Spinal cord (tissue), 9 donors: ENCODE measurements at regions not wholly inside any gene's neighbourhood (a gene's known extent, or its start where the extent isn't known, plus 50 kb on each side); places are given as distances from the start of the nearest gene placed in this dataset.
A peak's percentile ranks its signal among the peaks of the same experiment; 100 is the strongest.

Source experiments
- DNase-seq, 6 donors: peaks; one replicate each; pipeline versions ENCODE4 v3.0.0 to v3.0.0-alpha.2; 2013 to 2015; ENCODE audit warnings: low spot score in 6 of 6, low read depth in 4 of 6
- H3K27ac ChIP-seq: one replicate; pipeline ENCODE4 v1.5.1; 2013; ENCODE audit warnings: low read depth, low read length, control low read depth
- H3K27me3 ChIP-seq: one replicate; pipeline ENCODE4 v1.6.1; 2013; ENCODE audit warnings: low read length; ENCODE audit not compliant: control insufficient read depth, insufficient read depth
- H3K36me3 ChIP-seq: one replicate; pipeline ENCODE4 v1.6.1; 2013; ENCODE audit warnings: low read length; ENCODE audit not compliant: control insufficient read depth, insufficient read depth
- H3K4me1 ChIP-seq: one replicate; pipeline ENCODE4 v1.6.1; 2013; ENCODE audit warnings: low read length; ENCODE audit not compliant: control insufficient read depth, insufficient read depth
- H3K4me3 ChIP-seq: one replicate; pipeline ENCODE4 v1.5.1; 2013; ENCODE audit warnings: low read depth, low read length, control low read depth
- H3K9me3 ChIP-seq: one replicate; pipeline ENCODE4 v1.6.1; 2013; ENCODE audit warnings: low read length; ENCODE audit not compliant: control insufficient read depth, insufficient read depth
- WGBS: methylation state at CpG from one replicate; pipeline ENCODE4 v1.1.5; 2013; ENCODE audit warnings: missing lambda C conversion rate; ENCODE audit not compliant: insufficient coverage; 5-methylcytosine and 5-hydroxymethylcytosine counted together
- donor health status: healthy.

DNA sequence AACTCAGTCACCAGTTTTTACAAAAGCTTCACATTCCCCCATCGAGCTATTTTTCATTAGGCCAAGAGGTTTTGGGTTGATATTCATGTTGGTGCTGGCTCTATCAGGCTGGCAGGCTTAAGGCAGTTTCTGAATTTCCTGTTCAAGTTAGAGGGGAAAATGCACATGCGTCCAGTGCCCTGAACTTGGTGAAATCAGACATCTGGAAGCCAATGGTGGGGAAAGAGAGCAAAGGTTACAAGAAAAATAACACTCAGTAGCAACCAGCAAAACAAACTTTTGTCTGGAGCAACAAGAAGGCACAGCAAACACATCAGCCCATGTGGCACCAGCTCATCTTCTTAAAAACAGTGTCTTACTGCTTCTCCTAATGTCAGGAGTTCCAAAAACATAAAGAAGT lies 155.6 kb upstream of the TSC22D2 start:
- Histone ChIP-seq H3K27ac (no peak overlapping the region), H3K27me3 (no peaks in the 10 kb centered on the region), H3K36me3 (no peaks in the 10 kb centered on the region), H3K4me3 (no peak overlapping the region), H3K9me3 (no peaks in the 10 kb centered on the region), H3K4me1 (peaks cover 10% of the 10 kb centered on the region)
- no CpG with 5 or more reads among the region's 2 CpGs for whole genome bisulfite sequencing
- DNase-seq, result no peak

DNA sequence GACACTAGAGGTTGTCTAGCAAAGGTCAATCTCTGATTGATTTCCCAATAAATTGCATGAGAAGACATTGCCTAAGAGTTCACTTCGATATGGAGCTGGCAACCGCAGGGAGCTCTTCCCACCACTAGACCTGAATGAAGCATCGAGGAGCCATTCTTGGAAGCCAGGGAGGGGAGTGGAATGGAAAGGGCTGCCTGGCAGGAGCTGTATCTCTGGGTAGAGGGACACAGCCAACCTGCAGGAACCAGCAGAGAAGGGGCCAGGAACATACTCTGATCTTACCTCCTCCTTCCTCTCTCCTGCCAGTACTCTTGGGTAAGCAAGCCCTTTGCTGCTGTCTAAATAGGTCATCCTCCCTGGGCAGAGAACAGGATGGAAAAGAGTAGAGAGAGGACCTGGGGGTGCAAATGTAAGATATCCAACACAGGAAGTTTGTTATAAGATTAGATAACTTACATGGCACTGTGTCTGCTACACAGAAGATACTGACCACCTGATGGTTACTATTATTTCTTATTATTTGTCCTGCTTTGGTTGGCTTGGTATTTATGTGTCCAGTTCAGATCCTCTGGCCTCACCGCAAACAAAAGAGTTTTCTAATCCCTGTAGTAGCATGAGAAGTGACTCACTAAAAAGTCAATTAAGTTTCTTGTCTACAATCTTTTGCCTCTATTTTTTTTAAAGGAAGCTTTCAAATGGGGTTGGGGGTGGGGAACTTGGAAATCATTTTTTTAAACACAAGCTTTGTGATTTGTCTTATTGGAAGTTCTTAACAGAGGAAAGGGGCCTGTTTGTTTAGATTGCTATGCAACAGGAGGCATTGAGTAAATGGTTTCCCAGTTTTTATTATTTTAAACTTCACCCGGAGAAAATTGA lies 156.7 kb upstream of the TSC22D2 start:
- Histone ChIP-seq H3K9me3 (no peaks in the 10 kb centered on the region), H3K27me3 (no peaks in the 10 kb centered on the region), H3K4me1 (peaks cover 10% of the 10 kb centered on the region), H3K27ac (no peak overlapping the region), H3K4me3 (no peak overlapping the region), H3K36me3 (no peaks in the 10 kb centered on the region)
- WGBS, result no CpG with 5 or more reads among the region's 5 CpGs
- no peak for DNase-seq

DNA sequence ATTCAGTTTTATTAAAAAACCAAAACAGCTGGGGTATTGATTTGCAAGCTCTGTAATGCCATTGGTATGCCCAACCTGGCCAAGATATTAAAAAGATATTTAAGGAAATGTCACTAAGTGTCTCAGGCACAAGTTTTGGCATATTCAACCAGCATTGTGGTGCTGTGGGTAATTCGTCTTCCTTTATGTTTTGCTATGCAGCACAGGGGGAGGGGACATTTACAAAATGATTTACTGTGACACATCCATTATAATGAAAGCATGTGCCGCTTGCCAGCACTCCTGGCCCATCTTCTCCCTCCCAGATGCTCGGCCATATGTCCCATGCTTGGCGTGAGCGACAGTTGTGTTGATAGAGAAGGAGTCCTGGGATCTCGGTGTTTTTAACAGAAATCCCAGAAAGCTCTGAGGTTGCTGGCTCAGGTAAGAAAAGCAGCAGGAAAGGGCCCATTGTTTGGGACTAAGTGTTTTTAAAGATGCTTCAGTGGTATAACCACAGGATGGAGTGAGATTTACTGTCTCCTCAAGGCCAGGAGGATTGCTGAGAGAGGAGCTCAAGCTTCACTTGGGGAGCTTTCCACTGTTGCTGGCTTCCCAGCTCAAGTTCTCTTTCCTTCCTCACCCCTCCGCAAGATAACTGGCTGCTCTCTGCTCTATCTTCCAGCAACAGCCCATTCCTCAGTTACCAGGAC lies 158.2 kb upstream of the TSC22D2 start:
- Histone ChIP-seq H3K27me3 (no peaks in the 10 kb centered on the region), H3K27ac (no peak overlapping the region), H3K4me3 (no peak overlapping the region), H3K36me3 (no peaks in the 10 kb centered on the region), H3K4me1 (peaks cover 10% of the 10 kb centered on the region), H3K9me3 (no peaks in the 10 kb centered on the region)
- WGBS, result 65% methylated on average over 4 of the region's 7 CpGs
- DNase-seq, result peak in 2 of 6 donors; percentile 71 to 87

DNA sequence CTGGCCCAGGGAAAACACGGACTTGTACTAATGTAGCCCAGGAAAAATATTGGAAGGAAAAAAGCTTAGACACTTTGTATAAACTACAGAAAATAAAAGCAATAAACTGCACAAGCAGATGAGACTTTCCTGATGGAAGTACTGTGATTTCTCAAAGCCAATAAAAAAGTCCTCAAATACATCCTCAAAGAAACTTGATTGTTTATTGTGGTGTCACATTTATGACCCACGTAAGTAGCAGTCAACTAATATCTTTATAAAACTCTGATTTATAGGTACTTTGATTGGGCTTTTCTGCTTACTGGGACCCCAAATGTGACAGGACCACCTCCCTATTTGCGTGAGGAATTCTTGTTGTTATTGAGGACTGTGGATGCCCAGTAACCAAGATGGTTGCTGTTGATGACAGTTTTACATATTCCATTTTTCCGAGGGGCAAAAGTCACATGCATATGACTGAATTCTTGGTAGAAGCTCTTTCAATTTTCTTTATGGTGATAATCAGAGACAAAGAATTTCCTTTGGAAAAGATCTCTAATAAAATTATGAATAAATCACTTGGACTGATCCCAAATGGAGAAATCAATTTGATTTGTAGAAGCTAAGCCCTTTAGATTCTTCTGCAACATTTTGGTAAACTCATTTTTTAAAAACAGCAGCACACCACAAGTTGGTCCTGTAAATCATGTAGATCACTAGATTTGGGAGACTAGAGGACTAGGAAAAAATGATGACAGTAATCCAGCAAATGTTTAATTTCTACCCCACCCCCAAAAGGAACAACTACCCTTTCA lies 159.0 kb upstream of the TSC22D2 start:
- H3K27ac ChIP-seq, result peak overlapping the region; percentile 48
- no peaks in the 10 kb centered on the region for H3K9me3 ChIP-seq
- H3K4me1 ChIP-seq, result peaks cover 10% of the 10 kb centered on the region
- H3K27me3 ChIP-seq, result no peaks in the 10 kb centered on the region
- no peak overlapping the region for H3K4me3 ChIP-seq
- H3K36me3 ChIP-seq, result no peaks in the 10 kb centered on the region
- no CpG with 5 or more reads among the region's 4 CpGs for WGBS
- no peak for DNase-seq

DNA sequence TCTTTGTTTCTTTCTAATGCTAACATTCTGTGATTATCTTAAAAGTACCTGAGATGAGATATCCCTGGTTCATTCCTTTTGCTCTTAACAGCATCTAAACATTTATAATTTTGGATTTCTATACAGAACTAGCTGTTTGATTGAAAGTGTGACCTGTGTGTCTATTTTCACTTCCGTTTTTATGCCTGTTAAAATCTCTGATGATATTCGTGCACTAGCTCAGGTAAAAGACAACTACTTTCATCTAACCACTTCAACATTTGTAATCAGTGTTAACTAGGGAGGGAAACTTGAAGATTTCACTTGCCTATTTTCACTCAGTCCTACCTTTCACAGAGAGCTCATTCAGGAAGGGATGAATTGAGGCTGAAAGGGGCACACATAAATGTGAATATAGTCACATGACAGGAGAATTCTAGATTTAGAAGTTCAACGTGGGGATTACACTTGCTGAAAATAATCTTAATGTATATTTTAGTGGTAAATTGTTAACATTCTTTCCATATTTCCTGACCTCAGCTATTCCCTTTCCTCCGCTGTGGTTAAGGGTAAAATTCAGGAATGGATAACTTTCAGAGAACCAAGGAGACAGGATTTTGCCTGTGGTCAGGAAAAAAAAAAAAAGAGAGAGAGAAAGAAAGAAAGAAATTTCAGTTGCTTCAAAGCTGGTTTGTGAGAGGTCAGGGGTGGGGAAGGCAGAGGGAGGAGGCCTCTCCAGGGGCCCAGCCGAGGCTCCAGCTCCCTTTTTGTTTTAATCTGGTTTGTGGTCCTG lies 159.8 kb upstream of the TSC22D2 start:
- Histone ChIP-seq H3K27me3 (no peaks in the 10 kb centered on the region), H3K4me1 (peaks cover 10% of the 10 kb centered on the region), H3K9me3 (no peaks in the 10 kb centered on the region), H3K27ac (peak overlapping the region; percentile 48), H3K4me3 (no peak overlapping the region), H3K36me3 (no peaks in the 10 kb centered on the region)
- peak in 1 of 6 donors; percentile 38 for DNase-seq
- no CpG with 5 or more reads among the region's 5 CpGs for WGBS

DNA sequence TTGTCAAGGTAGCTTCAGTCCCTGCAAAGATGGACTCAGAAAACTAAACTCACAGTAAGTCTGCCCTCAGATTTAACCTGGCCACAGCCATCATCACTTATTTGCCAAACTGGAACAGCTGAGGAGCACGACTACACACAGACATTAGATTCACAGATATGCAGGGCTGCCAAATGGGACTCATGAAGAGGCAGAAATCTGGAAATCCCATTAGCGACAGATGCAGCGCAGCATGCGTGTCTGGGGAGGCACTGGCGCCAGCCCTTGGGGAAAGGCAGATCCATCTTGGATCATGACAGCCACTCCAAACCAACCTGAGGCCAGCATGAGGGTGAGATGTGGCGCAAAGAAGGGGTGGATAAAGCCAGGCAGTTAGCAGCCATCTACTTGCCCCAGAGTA lies 160.7 kb upstream of the TSC22D2 start:
- DNase-seq, result peak in 1 of 6 donors; percentile 54
- 85% methylated on average over 5 of the region's 6 CpGs for WGBS
- H3K27me3 ChIP-seq, result no peaks in the 10 kb centered on the region
- no peak overlapping the region for H3K27ac ChIP-seq
- peaks cover 10% of the 10 kb centered on the region for H3K4me1 ChIP-seq
- no peaks in the 10 kb centered on the region for H3K36me3 ChIP-seq
- no peak overlapping the region for H3K4me3 ChIP-seq
- no peaks in the 10 kb centered on the region for H3K9me3 ChIP-seq

DNA sequence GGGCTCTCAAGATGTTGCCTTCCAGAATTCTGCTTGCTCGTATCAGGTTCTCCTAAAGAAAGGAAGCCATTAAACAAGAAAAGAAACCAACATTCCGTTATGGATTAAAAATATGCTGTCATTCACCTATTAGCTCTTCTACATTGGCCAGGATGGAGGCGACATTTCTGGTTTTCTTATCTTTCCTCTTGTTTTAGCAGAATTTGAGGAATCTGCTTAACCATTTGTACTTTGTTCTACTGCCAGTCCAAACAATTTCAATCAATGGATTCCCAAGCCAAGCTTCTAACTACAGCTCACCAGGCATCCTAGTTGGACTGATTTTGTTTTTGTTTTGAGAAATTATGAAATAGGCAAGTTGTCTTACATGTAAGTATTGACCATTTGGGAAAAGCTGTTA lies 164.6 kb upstream of the TSC22D2 start:
- Histone ChIP-seq H3K9me3 (no peaks in the 10 kb centered on the region), H3K36me3 (no peaks in the 10 kb centered on the region), H3K4me1 (no peaks in the 10 kb centered on the region), H3K27ac (no peak overlapping the region), H3K4me3 (no peak overlapping the region), H3K27me3 (no peaks in the 10 kb centered on the region)
- no peak for DNase-seq
- 94% methylated on average over 3 of the region's 3 CpGs for WGBS

DNA sequence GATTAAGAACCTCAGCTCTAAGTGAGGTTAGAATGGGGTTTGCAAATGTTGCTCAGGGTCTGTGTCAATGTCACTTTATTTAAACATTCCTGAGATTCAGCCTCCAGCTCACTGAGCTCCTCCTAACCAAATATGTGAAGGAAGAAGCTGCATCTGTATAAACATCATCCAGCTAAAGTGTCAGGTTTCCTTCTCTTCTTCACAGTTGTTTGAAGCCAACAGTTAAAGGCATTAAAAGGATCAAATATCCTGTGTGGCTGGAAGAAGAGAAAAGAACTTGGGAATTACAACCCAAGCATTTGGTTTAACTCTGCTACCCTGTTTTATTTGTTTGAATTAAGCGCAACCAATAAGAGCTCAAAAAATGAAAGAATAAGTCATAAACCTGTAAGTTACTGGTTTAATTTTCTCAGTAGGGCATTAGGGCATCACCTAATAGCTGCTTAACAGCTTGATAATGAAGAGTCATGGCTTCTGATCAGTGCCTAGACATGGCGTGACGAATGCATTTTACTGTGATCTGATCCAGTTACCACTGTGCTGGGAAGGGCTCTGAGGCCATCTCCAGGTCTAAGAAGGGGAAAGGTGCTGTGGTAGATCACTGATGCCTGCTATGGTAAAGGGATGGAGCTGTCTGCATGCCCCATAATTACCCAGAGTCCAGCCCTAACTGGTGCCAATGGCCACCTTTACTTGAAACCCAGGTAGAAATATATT lies 165.7 kb upstream of the TSC22D2 start:
- peak overlapping the region; percentile 21 for H3K27ac ChIP-seq
- peak in 1 of 6 donors; percentile 45 for DNase-seq
- 80% methylated on average over 3 of the region's 3 CpGs for WGBS

More for the DNA sequence above, 165.7 kb upstream of the TSC22D2 start:
- Histone ChIP-seq H3K9me3 (no peaks in the 10 kb centered on the region), H3K4me1 (peaks cover 10% of the 10 kb centered on the region), H3K4me3 (no peak overlapping the region), H3K36me3 (no peaks in the 10 kb centered on the region), H3K27me3 (no peaks in the 10 kb centered on the region)
